CD4-positive, alpha-beta T cell treated with Interleukin-10 for 1 hour (primary cell): ENCODE measurements at regions not wholly inside any gene's neighbourhood (a gene's known extent, or its start where the extent isn't known, plus 50 kb on each side); places are given as distances from the start of the nearest gene placed in this dataset.
"Not testable (repeated sequence)": the region's sequence is repeated elsewhere in the genome, so short reads cannot be mapped to it uniquely, and the experiment has no call there.

ENCODE experiments used
- DNase-seq: peaks from one replicate; pipeline ENCODE4 v3.0.0-alpha.2; 2020

DNA sequence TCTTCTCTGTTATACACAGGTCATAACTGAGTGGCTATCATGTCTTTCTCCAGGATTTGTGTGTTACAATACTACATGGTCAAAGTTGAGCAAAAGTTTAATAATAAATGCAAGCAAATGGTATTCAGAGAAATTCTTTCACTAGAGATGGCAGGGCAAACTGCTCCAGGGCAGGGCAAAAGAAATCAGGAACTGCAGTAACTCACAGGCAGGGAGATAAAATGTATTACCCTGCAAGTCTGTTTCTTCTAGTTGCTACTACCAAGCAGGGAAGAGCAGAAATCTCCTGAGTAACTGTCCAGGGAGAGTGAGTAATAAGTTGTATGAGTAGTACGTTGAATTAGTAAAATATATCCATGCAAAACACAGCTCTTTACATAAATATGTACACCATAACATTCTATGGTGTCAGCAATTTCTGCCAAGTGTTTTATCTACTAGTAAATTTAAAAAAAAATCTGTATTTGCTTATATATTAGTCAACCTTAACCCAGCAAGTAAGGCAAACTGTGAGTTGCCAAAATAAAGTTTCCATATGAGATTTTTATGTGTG lies 404.1 kb downstream of the ZEB2 start:
- DNase-seq = no peak

DNA sequence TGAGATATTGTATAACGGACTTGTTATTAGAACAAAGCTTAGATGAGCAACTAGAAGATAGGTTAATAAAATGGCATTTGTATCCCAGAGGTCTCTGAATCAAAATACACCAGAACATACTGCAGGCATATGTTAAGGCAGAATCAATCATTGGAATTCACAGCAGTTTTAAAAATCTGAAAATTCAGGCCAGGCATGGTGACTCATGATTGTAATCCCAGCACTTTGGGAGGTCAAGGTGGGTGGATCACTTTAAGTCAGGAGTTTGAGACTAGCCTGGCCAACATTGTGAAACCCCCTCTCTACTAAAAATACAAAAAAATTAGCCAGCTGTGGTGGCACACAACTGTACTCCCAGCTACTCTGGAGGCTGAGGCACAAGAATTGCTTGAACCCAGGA lies 405.2 kb downstream of the ZEB2 start:
- no peak for DNase-seq

GRCh38 chr2:144111437-144111836 lies 408.5 kb downstream of the ZEB2 start:
- no peak for DNase-seq

DNA sequence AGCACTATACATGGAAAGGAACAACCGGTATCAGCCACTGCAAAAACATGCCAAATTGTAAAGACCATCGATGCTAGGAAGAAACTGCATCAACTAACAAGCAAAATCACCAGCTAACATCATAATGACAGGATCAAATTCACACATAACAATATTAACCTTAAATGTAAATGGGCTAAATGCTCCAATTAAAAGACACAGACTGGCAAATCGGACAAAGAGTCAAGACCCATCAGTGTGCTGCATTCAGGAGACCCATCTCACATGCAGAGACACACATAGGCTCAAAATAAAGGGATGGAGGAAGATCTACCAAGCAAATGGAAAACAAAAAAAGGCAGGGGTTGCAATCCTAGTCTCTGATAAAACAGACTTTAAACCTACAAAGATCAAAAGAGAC lies 413.8 kb downstream of the ZEB2 start:
- DNase-seq = not testable (repeated sequence)

- DNase-seq = no peak
Observed at GRCh38 chr2:144102386-144102785, 417.5 kb downstream of the ZEB2 start.

- no peak for DNase-seq
Observed at GRCh38 chr2:144099780-144100377, 420.0 kb downstream of the ZEB2 start.

- no peak for DNase-seq
Observed at GRCh38 chr2:144099340-144099739, 420.6 kb downstream of the ZEB2 start.

GRCh38 chr2:144097440-144098225 lies 422.3 kb downstream of the ZEB2 start:
- no peak for DNase-seq

- no peak for DNase-seq
Observed at GRCh38 chr2:144096531-144096930, 423.4 kb downstream of the ZEB2 start.

- DNase-seq = no peak
Observed at GRCh38 chr2:144094408-144095151, 425.3 kb downstream of the ZEB2 start.

DNA sequence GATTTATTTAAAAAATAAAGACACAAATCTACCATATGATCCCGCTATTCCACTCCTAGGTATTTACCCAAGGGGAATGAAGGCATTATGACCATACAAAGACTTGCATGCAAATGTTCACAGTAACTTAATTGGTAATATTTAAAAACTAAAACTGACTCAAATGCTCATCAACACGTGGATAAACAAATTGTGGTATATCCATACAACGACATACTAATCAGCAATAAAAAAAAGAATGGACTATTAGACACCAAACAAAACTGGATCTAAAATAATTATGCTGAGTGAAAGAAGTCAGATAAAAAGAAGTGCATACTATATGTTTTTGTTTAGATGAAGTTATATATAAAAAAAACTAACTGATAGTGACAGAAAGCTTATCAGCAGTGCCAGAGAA lies 428.3 kb downstream of the ZEB2 start:
- DNase-seq = no peak

- no peak for DNase-seq
Observed at GRCh38 chr2:144088863-144089262, 431.1 kb downstream of the ZEB2 start.

DNA sequence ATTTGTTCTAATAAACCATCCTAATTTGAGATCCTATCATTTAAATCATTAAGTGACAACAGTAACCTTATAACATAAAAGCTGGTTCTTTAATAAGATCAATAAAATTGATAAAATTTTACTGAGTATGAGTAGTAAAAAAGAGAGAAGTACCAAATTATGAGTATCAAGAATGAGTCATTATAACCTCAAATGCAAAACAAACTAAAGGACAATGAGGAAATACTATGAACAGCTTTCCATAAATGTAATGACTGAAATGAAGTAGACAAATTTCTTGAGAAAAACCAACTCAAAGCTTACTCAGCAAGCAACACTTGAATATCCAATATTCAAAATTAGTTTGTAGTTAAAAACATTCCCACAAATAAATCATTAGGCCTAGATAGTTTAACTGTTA lies 433.0 kb downstream of the ZEB2 start:
- DNase-seq = no peak

- DNase-seq = no peak
Observed at GRCh38 chr2:144085016-144085415, 434.9 kb downstream of the ZEB2 start.

- no peak for DNase-seq
Observed at GRCh38 chr2:144084114-144084661, 435.7 kb downstream of the ZEB2 start.

- DNase-seq = no peak
Observed at GRCh38 chr2:144083211-144083610, 436.7 kb downstream of the ZEB2 start.

- DNase-seq = no peak
Observed at GRCh38 chr2:144082777-144083176, 437.1 kb downstream of the ZEB2 start.

GRCh38 chr2:144082327-144082726 lies 437.6 kb downstream of the ZEB2 start:
- no peak for DNase-seq

DNA sequence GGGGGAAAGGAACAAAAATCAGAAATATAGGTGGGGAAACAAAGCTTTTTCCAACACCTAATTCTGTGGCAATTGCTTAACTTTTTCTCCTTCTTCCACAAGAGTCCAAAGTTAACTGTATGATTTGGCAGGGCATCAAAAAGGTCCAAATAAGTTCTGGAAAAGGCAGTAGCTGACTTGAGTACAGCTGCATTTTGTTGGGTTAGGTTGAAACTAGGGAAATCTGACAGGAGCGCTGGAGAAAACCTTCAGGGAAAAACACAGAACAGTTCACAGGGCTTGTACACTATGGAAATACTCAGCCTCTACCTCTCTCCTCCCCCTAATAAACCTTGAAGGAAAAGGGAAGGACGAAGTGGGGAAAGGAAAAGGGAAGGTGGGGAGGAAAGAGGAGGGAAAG lies 438.6 kb downstream of the ZEB2 start:
- no peak for DNase-seq

DNA sequence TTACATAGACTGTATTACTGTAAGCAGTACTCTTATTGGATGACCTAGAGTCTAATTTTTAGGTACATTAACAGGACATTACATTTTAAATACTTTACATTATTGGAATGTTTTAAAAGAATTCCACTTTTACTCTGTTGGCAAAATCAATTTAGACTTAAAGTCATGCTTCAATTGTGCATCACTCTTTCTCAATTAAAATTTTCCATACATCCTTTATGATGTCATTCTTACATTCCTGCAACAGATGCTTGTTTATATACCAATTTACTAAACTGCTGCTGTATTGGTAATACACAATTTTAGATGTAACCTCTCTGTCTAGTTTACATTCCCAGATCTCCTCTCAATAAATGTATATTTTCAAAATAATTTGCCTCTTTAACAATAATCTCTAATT lies 440.1 kb downstream of the ZEB2 start:
- DNase-seq = no peak

GRCh38 chr2:144078802-144079724 lies 440.9 kb downstream of the ZEB2 start:
- DNase-seq = no peak

GRCh38 chr2:144078106-144078505 lies 441.8 kb downstream of the ZEB2 start:
- no peak for DNase-seq
